Neuron (in vitro differentiated cells): ENCODE measurements at regions not wholly inside any gene's neighbourhood (a gene's known extent, or its start where the extent isn't known, plus 50 kb on each side); places are given as distances from the start of the nearest gene placed in this dataset.

Experiments used
- H2AFZ ChIP-seq: one replicate; pipeline ENCODE4 v1.6.1; 2013; ENCODE audit warnings: low read depth, mild to moderate bottlenecking, inconsistent platforms, low read length, moderate library complexity
- H3K27me3 ChIP-seq: one replicate; pipeline ENCODE4 v1.6.1; 2013; ENCODE audit warnings: low read length; ENCODE audit not compliant: insufficient read depth
- H3K36me3 ChIP-seq: one replicate; pipeline ENCODE4 v1.6.1; 2013; ENCODE audit warnings: low read length; ENCODE audit not compliant: insufficient read depth
- H3K4me1 ChIP-seq: one replicate; pipeline ENCODE4 v1.6.1; 2013; ENCODE audit warnings: low read length; ENCODE audit not compliant: insufficient read depth
- H3K4me3 ChIP-seq: 2 replicates; pipeline ENCODE4 v1.5.1; 2013; ENCODE audit warnings: mild to moderate bottlenecking, low read length, moderate library complexity
- H3K9me3 ChIP-seq: one replicate; pipeline ENCODE4 v1.6.1; 2013; ENCODE audit warnings: low read length

- Histone ChIP-seq H3K36me3 (no peaks in the 10 kb centered on the region), H3K9me3 (no peaks in the 10 kb centered on the region), H2AFZ (no peak overlapping the region), H3K4me3 (no peak overlapping the region), H3K4me1 (peaks cover 9% of the 10 kb centered on the region), H3K27me3 (no peaks in the 10 kb centered on the region)
Observed at GRCh38 chr5:116685931-116686330, 111.3 kb upstream of the SEMA6A start.

- peaks cover 9% of the 10 kb centered on the region for H3K4me1 ChIP-seq
- no peaks in the 10 kb centered on the region for H3K36me3 ChIP-seq
- H3K27me3 ChIP-seq = no peaks in the 10 kb centered on the region
- H3K9me3 ChIP-seq = no peaks in the 10 kb centered on the region
- H3K4me3 ChIP-seq = no peak overlapping the region
- H2AFZ ChIP-seq = no peak overlapping the region
Observed at GRCh38 chr5:116685069-116685468, 110.4 kb upstream of the SEMA6A start.

DNA sequence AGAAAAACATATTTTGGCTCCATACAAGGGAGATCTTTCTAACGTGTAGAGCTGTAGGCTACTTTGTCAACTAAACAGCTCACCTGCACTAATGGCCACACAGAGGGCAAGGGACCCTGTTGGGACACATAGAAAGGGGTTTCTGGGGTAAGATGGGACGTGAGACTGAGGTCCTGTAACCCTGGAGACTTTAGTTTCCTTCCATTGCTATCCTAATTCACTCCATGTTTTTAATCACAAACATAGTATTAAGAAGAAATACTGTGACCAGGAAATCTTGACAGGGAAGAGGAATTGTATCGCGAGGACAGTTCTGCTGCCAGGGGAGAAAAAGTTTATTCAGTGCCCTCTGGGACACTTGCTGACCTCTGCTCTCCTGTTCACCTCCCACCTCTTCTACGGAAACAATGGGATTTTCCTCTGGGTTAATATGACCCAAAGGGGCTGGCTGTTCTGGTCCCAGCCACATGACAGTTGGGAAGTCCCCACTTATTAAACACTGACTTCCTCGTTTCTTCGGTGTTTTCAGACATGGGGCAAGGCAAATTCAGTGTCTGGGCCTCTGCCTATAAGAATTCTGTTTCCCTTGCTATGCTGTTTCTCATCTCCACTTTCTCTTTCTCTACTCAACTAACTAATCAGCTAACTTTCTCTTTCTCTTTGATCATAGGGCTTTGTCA lies 106.9 kb upstream of the SEMA6A start:
- no peak overlapping the region for H2AFZ ChIP-seq
- H3K4me3 ChIP-seq = no peak overlapping the region
- H3K36me3 ChIP-seq = no peaks in the 10 kb centered on the region

GRCh38 chr5:116675626-116675910 lies 100.9 kb upstream of the SEMA6A start:
- H3K36me3 ChIP-seq = no peaks in the 10 kb centered on the region
- no peaks in the 10 kb centered on the region for H3K9me3 ChIP-seq
- H2AFZ ChIP-seq = no peak overlapping the region
- no peak overlapping the region for H3K4me3 ChIP-seq
- H3K4me1 ChIP-seq = peaks cover 5% of the 10 kb centered on the region
- H3K27me3 ChIP-seq = no peaks in the 10 kb centered on the region

More for the DNA sequence above, 106.9 kb upstream of the SEMA6A start:
- no peaks in the 10 kb centered on the region for H3K27me3 ChIP-seq
- H3K4me1 ChIP-seq = peaks cover 9% of the 10 kb centered on the region
- no peaks in the 10 kb centered on the region for H3K9me3 ChIP-seq

GRCh38 chr5:116674881-116675625 lies 100.4 kb upstream of the SEMA6A start:
- H2AFZ ChIP-seq = no peak overlapping the region
- no peaks in the 10 kb centered on the region for H3K36me3 ChIP-seq
- no peak overlapping the region for H3K4me3 ChIP-seq
- no peaks in the 10 kb centered on the region for H3K9me3 ChIP-seq
- no peaks in the 10 kb centered on the region for H3K27me3 ChIP-seq
- H3K4me1 ChIP-seq = peaks cover 8% of the 10 kb centered on the region

- Histone ChIP-seq H3K4me3 (no peak overlapping the region), H2AFZ (no peak overlapping the region), H3K27me3 (no peaks in the 10 kb centered on the region), H3K36me3 (no peaks in the 10 kb centered on the region), H3K9me3 (no peaks in the 10 kb centered on the region), H3K4me1 (peaks cover 15% of the 10 kb centered on the region)
Observed at GRCh38 chr5:116673453-116673852, 98.8 kb upstream of the SEMA6A start.

DNA sequence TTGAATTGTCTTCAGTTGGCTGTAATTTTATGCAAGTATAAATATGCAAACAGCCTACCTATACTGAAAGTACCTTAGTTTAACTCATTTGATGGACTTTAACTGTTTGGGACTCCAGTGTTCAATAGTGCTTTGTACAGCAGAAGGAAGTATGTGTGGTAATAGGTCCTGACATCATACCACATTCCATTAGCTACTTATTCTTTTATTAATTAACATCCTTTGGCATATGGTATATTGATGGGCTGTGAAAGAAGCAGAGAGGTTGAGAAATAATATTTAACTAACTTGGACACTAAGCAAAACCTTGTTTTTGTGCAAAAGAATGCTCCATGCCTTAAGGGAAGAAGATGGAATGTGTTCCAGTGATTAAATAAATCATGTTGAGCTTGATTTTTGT lies 97.6 kb upstream of the SEMA6A start:
- H3K27me3 ChIP-seq = no peaks in the 10 kb centered on the region
- H3K36me3 ChIP-seq = no peaks in the 10 kb centered on the region
- no peak overlapping the region for H2AFZ ChIP-seq
- H3K4me1 ChIP-seq = peaks cover 15% of the 10 kb centered on the region
- H3K9me3 ChIP-seq = no peaks in the 10 kb centered on the region
- no peak overlapping the region for H3K4me3 ChIP-seq

- no peak overlapping the region for H3K4me3 ChIP-seq
- no peaks in the 10 kb centered on the region for H3K36me3 ChIP-seq
- H3K4me1 ChIP-seq = peaks cover 15% of the 10 kb centered on the region
- no peaks in the 10 kb centered on the region for H3K27me3 ChIP-seq
- no peak overlapping the region for H2AFZ ChIP-seq
- no peaks in the 10 kb centered on the region for H3K9me3 ChIP-seq
Observed at GRCh38 chr5:116671211-116671736, 96.7 kb upstream of the SEMA6A start.

DNA sequence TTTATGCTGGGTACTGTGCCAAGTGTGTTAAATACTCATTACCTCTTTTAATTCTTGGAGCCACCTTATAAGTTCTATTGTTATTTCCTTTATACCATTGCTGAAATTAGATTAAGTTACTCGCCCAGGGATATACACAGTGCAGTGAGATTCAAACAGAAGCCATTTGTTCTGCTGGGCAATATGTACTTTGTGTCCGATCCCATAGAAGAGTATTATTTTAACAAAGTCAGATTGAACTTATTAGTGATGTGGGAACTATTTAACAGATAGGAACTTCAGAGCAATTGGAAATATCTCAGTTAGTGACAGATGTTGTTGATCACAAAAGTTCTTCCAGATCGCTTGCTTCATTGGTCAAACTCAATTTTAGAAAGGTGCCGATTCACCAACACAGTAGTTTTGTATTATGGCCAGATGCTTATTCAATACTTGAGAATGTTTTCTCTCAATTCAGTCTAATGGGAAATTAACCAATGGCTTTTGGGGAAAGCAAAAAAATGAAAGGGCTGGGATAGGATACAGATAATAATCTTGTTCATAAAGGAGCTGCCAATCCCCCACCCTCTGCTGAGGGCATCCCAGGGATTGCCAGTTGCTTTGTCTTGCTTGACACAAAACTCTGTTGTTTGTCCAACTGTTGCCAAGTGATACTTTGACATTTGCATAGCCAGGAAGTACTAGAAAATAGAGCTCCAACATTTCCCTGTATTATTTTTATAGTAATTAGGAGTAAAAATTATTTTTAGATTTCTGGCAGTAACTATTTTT lies 94.8 kb upstream of the SEMA6A start:
- H2AFZ ChIP-seq = no peak overlapping the region
- peaks cover 15% of the 10 kb centered on the region for H3K4me1 ChIP-seq
- H3K9me3 ChIP-seq = no peaks in the 10 kb centered on the region
- H3K4me3 ChIP-seq = no peak overlapping the region
- H3K27me3 ChIP-seq = no peaks in the 10 kb centered on the region
- no peaks in the 10 kb centered on the region for H3K36me3 ChIP-seq

- no peaks in the 10 kb centered on the region for H3K27me3 ChIP-seq
- no peak overlapping the region for H2AFZ ChIP-seq
- peaks cover 15% of the 10 kb centered on the region for H3K4me1 ChIP-seq
- H3K4me3 ChIP-seq = no peak overlapping the region
- H3K9me3 ChIP-seq = no peaks in the 10 kb centered on the region
- no peaks in the 10 kb centered on the region for H3K36me3 ChIP-seq
Observed at GRCh38 chr5:116668390-116668789, 93.8 kb upstream of the SEMA6A start.

GRCh38 chr5:116666901-116667300 lies 92.3 kb upstream of the SEMA6A start:
- no peaks in the 10 kb centered on the region for H3K36me3 ChIP-seq
- no peak overlapping the region for H2AFZ ChIP-seq
- no peaks in the 10 kb centered on the region for H3K27me3 ChIP-seq
- peaks cover 1% of the 10 kb centered on the region for H3K9me3 ChIP-seq
- no peak overlapping the region for H3K4me3 ChIP-seq
- peaks cover 15% of the 10 kb centered on the region for H3K4me1 ChIP-seq

- Histone ChIP-seq H2AFZ (no peak overlapping the region), H3K9me3 (peaks cover 15% of the 10 kb centered on the region), H3K27me3 (no peaks in the 10 kb centered on the region), H3K4me1 (peaks cover 7% of the 10 kb centered on the region), H3K4me3 (no peak overlapping the region), H3K36me3 (no peaks in the 10 kb centered on the region)
Observed at GRCh38 chr5:116664988-116665387, 90.4 kb upstream of the SEMA6A start.

DNA sequence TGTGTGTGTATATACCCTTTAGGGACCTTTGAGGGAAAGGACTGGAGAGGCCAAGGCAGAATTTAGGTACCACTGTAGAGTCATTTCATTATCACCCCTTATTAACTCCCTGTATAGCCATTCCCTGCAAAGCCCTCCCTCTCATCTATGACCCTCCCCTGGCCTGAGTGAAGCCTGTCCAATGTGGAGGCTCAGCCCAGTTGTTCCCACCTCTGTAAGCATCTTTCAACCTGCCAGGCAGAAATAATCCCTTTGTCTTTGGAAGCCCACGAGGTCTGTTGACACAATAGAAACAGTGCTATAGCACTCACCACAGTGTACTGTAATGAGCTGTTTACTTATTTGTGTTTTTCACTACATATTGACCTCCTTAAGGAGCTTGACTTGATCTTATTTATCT lies 88.5 kb upstream of the SEMA6A start:
- H3K4me3 ChIP-seq = no peak overlapping the region
- H3K4me1 ChIP-seq = peaks cover 5% of the 10 kb centered on the region
- no peaks in the 10 kb centered on the region for H3K27me3 ChIP-seq
- H3K36me3 ChIP-seq = no peaks in the 10 kb centered on the region
- H3K9me3 ChIP-seq = peaks cover 15% of the 10 kb centered on the region
- H2AFZ ChIP-seq = no peak overlapping the region
